ENCODE measurements at regions not wholly inside any gene's neighbourhood (a gene's known extent, or its start where the extent isn't known, plus 50 kb on each side); places are given as distances from the start of the nearest gene placed in this dataset.
"Not testable (repeated sequence)": the region's sequence is repeated elsewhere in the genome, so short reads cannot be mapped to it uniquely, and the experiment has no call there.

GRCh38 chr11:31957674-31958073, 133.2 kb upstream of the RCN1 start:
- no peak for DNase-seq (ENCODE audit: low read depth)

- DNase-seq (ENCODE audit: low read depth) = no peak
Observed at GRCh38 chr11:31956310-31956709, 134.6 kb upstream of the RCN1 start.

- DNase-seq (ENCODE audit: low read depth) = no peak
Observed at GRCh38 chr11:31955838-31956237, 135.0 kb upstream of the RCN1 start.

GRCh38 chr11:31953803-31954327, 137.0 kb upstream of the RCN1 start:
- DNase-seq (ENCODE audit: low read depth) = no peak

GRCh38 chr11:31949733-31950200, 138.6 kb upstream of the PAX6 start:
- not testable (repeated sequence) for DNase-seq (ENCODE audit: low read depth)

- DNase-seq (ENCODE audit: low read depth) = no peak
Observed at GRCh38 chr11:31947051-31947450, 135.9 kb upstream of the PAX6 start.

- DNase-seq (ENCODE audit: low read depth) = no peak
Observed at GRCh38 chr11:31943056-31943780, 132.1 kb upstream of the PAX6 start.

- no peak for DNase-seq (ENCODE audit: low read depth)
Observed at GRCh38 chr11:31940371-31941037, 129.4 kb upstream of the PAX6 start.

- DNase-seq (ENCODE audit: low read depth) = no peak
Observed at GRCh38 chr11:31939004-31939403, 127.9 kb upstream of the PAX6 start.

GRCh38 chr11:31936312-31936711, 125.2 kb upstream of the PAX6 start:
- DNase-seq (ENCODE audit: low read depth) = no peak

GRCh38 chr11:31932879-31933278, 121.8 kb upstream of the PAX6 start:
- no peak for DNase-seq (ENCODE audit: low read depth)

- no peak for DNase-seq (ENCODE audit: low read depth)
Observed at GRCh38 chr11:31927982-31928381, 116.9 kb upstream of the PAX6 start.

- no peak for DNase-seq (ENCODE audit: low read depth)
Observed at GRCh38 chr11:31926816-31927528, 115.8 kb upstream of the PAX6 start.

- DNase-seq (ENCODE audit: low read depth) = no peak
Observed at GRCh38 chr11:31926106-31926505, 115.0 kb upstream of the PAX6 start.

- no peak for DNase-seq (ENCODE audit: low read depth)
Observed at GRCh38 chr11:31922450-31922849, 111.3 kb upstream of the PAX6 start.

GRCh38 chr11:31921081-31921480, 110.0 kb upstream of the PAX6 start:
- no peak for DNase-seq (ENCODE audit: low read depth)

- DNase-seq (ENCODE audit: low read depth) = no peak
Observed at GRCh38 chr11:31919175-31919574, 108.1 kb upstream of the PAX6 start.

GRCh38 chr11:31915867-31916266, 104.7 kb upstream of the PAX6 start:
- DNase-seq (ENCODE audit: low read depth) = no peak

GRCh38 chr11:31913985-31914384, 102.9 kb upstream of the PAX6 start:
- DNase-seq (ENCODE audit: low read depth) = no peak

- DNase-seq (ENCODE audit: low read depth) = no peak
Observed at GRCh38 chr11:31912808-31913207, 101.7 kb upstream of the PAX6 start.

GRCh38 chr11:31910950-31911576, 99.9 kb upstream of the PAX6 start:
- no peak for DNase-seq (ENCODE audit: low read depth)

Measured in activated T-helper 9 cell treated with anti-CD3 and anti-CD28 coated beads, Interleukin-2, amount 50 U/mL, for 16 hours (primary cell).